ENCODE measurements at regions not wholly inside any gene's neighbourhood (a gene's known extent, or its start where the extent isn't known, plus 50 kb on each side); places are given as distances from the start of the nearest gene placed in this dataset.
"Not testable (repeated sequence)": the region's sequence is repeated elsewhere in the genome, so short reads cannot be mapped to it uniquely, and the experiment has no call there.

DNA sequence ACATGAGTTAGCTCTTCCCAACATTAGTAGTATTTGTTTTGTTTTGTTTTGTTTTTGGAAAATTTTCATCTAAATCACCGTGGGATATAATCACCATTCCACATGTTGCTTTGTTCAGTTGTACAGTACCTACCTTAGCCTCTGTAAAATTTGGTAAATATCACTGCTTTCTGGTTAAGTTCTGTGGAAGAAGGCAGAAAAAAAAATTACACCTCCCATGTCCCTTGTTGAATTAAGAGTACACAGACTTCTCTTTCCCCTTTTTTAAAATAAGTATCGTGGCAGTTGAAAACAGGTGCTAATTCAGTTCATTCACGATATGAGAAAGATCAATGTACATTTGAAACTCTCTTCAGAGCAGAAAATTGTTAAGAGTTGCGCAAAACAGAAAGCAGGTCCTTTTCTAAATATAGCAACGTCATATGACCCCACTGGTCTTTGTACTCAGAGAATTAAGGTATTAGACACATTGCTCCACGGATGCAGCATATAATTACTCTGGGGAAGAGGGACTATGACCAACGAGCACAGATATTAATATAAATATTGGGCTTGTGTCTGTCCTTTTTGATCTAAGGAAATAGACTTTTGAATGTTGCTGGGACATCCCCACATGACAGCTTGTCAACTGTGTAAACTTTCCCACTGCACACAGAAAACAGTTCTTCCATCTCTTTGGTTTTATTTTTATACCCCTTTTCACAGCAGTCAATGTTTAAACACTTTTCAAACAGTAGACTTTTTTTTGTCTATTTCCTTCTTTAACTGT is 58.6 kb upstream of the ZNF217 start:
- ChIA-PET CTCF (interaction anchor here (1.1 kb wide), 1 partner anchor 273 kb away, joined by 3 read pairs; no protein-coding TSS in a partner anchor), POLR2A (no interaction called here)
- DNase-seq (ENCODE audit: extremely low spot score) = no peak
- TF ChIP-seq, protein P1, sequence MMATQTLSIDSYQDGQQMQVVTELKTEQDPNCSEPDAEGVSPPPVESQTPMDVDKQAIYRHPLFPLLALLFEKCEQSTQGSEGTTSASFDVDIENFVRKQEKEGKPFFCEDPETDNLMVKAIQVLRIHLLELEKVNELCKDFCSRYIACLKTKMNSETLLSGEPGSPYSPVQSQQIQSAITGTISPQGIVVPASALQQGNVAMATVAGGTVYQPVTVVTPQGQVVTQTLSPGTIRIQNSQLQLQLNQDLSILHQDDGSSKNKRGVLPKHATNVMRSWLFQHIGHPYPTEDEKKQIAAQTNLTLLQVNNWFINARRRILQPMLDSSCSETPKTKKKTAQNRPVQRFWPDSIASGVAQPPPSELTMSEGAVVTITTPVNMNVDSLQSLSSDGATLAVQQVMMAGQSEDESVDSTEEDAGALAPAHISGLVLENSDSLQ (IDR thresholded peaks at IDR 0.05) = peak; percentile 9; the same call in 1 of the 2 replicates
- no peak for TF ChIP-seq TARDBP (IDR thresholded peaks at IDR 0.05)
- no peak for TF ChIP-seq NFRKB (IDR thresholded peaks at IDR 0.05)

DNA sequence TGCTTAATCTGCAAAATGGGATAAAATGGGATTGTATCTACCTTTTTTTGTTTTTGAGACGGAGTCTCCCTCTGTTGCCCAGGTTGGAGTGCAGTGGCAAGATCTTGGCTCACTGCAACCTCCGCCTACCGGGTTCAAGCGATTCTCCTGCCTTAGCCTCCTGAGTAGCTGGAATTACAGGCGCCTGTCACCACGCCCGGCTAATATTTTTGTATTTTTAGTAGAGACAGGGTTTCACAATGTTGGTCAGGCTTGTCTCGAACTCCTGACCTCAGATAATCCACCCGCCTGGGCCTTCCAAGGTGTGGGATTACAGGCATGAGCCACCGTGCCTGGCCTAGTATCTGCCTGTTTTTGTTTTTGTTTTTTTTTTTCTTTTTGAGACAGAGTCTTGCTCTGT is 55.9 kb upstream of the ZNF217 start:
- POLR2A ChIA-PET, CTCF ChIA-PET: not testable (repeated sequence)

DNA sequence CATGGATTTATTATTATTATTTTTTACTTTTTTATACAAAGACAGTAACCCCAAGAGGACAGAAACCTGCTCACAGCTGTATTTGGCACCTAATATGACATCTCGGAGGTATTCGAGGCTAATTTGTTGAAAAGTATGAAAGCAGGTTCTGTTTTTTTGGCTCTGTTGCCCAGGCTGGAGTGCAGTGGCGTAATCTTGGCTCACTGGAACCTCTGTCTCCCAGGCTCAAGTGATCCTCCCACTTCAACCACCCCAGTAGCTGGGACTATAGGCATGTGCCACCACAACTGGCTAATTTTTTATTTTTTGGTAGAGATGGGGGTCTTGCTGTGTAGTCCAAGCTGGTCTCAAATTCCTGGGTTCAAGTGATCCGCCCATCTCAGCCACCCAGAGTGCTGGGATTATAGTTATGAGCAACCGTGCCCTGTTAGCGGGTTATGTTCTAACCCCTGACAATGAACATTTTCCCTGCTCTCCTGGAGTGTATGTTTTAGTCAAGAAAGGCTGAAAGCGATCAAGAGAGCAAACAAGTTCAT is 53.7 kb upstream of the ZNF217 start:
- ChIA-PET POLR2A (interaction anchor here (0.6 kb wide), 1 partner anchor 53 kb away, joined by 3 read pairs; no protein-coding TSS in a partner anchor), CTCF (no interaction called here)
- TF ChIP-seq HDGF (IDR thresholded peaks at IDR 0.05; ENCODE audit: borderline replicate concordance) = no peak
- TF ChIP-seq ELF4 (IDR thresholded peaks at IDR 0.05) = no peak
- no peak for TF ChIP-seq SP1 (IDR thresholded peaks at IDR 0.05)
- no peak for TF ChIP-seq LEF1 (IDR thresholded peaks at IDR 0.05; ENCODE audit: borderline replicate concordance)
- TF ChIP-seq BHLHE40 (IDR thresholded peaks at IDR 0.05; ENCODE audit: borderline replicate concordance) = no peak
- no peak for DNase-seq (ENCODE audit: extremely low spot score)

More for the DNA sequence above, 55.9 kb upstream of the ZNF217 start:
- not testable (repeated sequence) for DNase-seq (ENCODE audit: extremely low spot score)

DNA sequence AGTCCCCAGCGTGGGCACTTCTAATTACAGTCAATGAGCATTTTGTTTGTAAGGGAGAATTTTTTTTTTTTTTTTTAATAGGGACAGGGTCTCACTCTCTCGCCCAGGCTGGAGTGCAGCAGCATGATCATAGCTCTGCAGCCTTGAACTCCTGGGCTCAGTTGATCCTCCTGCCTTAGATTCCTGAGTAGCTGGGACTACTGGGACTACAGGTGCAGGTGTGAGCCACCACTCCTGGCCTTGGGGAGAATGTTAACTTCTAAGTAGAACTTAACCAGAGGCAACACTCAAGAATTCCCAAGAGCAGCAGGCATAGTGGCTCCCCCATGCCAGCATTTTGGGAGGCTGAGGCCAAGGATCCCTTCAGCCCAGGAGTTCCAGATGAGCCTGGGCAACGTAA is 52.9 kb upstream of the ZNF217 start:
- ChIA-PET POLR2A (no interaction called here), CTCF (interaction anchor here (0.6 kb wide), 1 partner anchor 292 kb away, joined by 3 read pairs; no protein-coding TSS in a partner anchor)
- DNase-seq (ENCODE audit: extremely low spot score) = no peak
- TF ChIP-seq ELF4 (IDR thresholded peaks at IDR 0.05) (no peak), ARNT (IDR thresholded peaks at IDR 0.05) (no peak), FOXA1 (IDR thresholded peaks at IDR 0.05) (no peak), CTBP1 (IDR thresholded peaks at IDR 0.05; ENCODE audit: borderline replicate concordance) (no peak), LEF1 (IDR thresholded peaks at IDR 0.05; ENCODE audit: borderline replicate concordance) (no peak), HDGF (IDR thresholded peaks at IDR 0.05; ENCODE audit: borderline replicate concordance) (no peak), SP1 (IDR thresholded peaks at IDR 0.05) (no peak), FOXM1 (IDR thresholded peaks at IDR 0.05; ENCODE audit: borderline replicate concordance) (no peak), FOXK2 (IDR thresholded peaks at IDR 0.05) (no peak), NFRKB (IDR thresholded peaks at IDR 0.05) (no peak), SUZ12 (IDR thresholded peaks at IDR 0.05) (no peak), ZNF384 (IDR thresholded peaks at IDR 0.05) (no peak), BHLHE40 (IDR thresholded peaks at IDR 0.05; ENCODE audit: borderline replicate concordance) (no peak), L3MBTL2 (conservative IDR thresholded peaks at IDR 0.05) (no peak), TARDBP (IDR thresholded peaks at IDR 0.05) (no peak)
- TF ChIP-seq, protein P1 (IDR thresholded peaks at IDR 0.05) = no peak

DNA sequence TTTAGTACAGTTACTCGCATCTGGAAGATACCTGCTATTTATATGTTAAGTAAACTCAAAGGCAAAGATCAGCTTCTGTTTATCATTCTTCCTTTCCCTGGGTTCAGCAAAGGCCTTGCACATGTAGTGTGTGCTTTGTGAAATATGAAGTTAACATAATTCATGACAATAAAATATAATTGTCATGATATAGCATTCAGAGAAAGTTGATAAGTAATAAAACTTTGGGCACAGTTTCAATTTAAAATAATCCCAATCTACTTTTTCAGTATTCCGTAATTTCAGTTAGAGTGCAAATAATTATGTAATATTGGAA is 51.9 kb upstream of the ZNF217 start:
- ChIA-PET POLR2A (no interaction called here), CTCF (no interaction called here)
- TF ChIP-seq NFRKB (IDR thresholded peaks at IDR 0.05) (no peak), CTBP1 (IDR thresholded peaks at IDR 0.05; ENCODE audit: borderline replicate concordance) (no peak), SUZ12 (IDR thresholded peaks at IDR 0.05) (no peak), ELF4 (IDR thresholded peaks at IDR 0.05) (no peak), FOXA1 (IDR thresholded peaks at IDR 0.05) (no peak), HDGF (IDR thresholded peaks at IDR 0.05; ENCODE audit: borderline replicate concordance) (no peak), FOXK2 (IDR thresholded peaks at IDR 0.05) (no peak)
- no peak for DNase-seq (ENCODE audit: extremely low spot score)

DNA sequence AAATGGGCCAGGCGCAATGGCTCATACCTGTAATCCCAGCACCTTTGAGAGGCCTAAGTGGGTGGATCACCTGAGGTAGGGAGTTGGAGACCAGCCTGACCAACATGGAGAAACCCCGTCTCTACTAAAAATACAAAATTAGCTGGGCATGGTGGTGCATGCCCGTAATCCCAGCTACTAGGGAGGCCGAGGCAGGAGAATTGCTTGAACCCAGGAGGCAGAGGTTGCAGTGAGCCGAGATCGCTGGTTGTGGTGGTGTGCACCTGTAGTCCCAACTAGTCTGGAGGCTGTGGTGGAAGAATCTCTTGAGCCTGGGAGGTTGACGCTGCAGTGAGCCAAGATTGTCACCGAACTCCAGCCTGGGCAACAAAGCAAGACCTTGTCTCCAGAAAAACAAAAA is 50.5 kb upstream of the ZNF217 start:
- CTCF ChIA-PET = not testable (repeated sequence)

More for the DNA sequence above, 50.5 kb upstream of the ZNF217 start:
- DNase-seq (ENCODE audit: extremely low spot score); POLR2A ChIA-PET: not testable (repeated sequence)
